GM19351 (cell line): ENCODE measurements at regions not wholly inside any gene's neighbourhood (a gene's known extent, or its start where the extent isn't known, plus 50 kb on each side); places are given as distances from the start of the nearest gene placed in this dataset.
"Not testable (repeated sequence)": the region's sequence is repeated elsewhere in the genome, so short reads cannot be mapped to it uniquely, and the experiment has no call there.

Source experiments
- ATAC-seq: cut with Tn5 transposase; IDR thresholded peaks from one replicate; pipeline ENCODE4 v1.9.1; 2021; ENCODE audit warnings: mild to moderate bottlenecking, moderate library complexity; ENCODE audit not compliant: unreplicated experiment

- ATAC-seq, result no peak
Measured at GRCh38 chr1:190949939-190950338, 472.3 kb upstream of the BRINP3 start.

- no peak for ATAC-seq
Measured at GRCh38 chr1:190957565-190957964, 479.9 kb upstream of the BRINP3 start.

- no peak for ATAC-seq
Measured at GRCh38 chr1:190963321-190963720, 485.7 kb upstream of the BRINP3 start.

- no peak for ATAC-seq
Measured at GRCh38 chr1:190975827-190976226, 498.2 kb upstream of the BRINP3 start.

GRCh38 chr1:191002768-191003167 is 525.1 kb upstream of the BRINP3 start:
- ATAC-seq, result no peak

- ATAC-seq, result no peak
Measured at GRCh38 chr1:191016765-191017164, 539.1 kb upstream of the BRINP3 start.

- ATAC-seq, result no peak
Measured at GRCh38 chr1:191022856-191023255, 545.2 kb upstream of the BRINP3 start.

- ATAC-seq, result no peak
Measured at GRCh38 chr1:191025896-191026642, 548.4 kb upstream of the BRINP3 start.

GRCh38 chr1:191026828-191027227 is 549.2 kb upstream of the BRINP3 start:
- no peak for ATAC-seq

- ATAC-seq, result no peak
Measured at GRCh38 chr1:191034132-191034531, 556.5 kb upstream of the BRINP3 start.

- no peak for ATAC-seq
Measured at GRCh38 chr1:191043066-191043465, 565.4 kb upstream of the BRINP3 start.

- no peak for ATAC-seq
Measured at GRCh38 chr1:191049781-191050180, 572.1 kb upstream of the BRINP3 start.

GRCh38 chr1:191052888-191053287 is 575.2 kb upstream of the BRINP3 start:
- no peak for ATAC-seq

- no peak for ATAC-seq
Measured at GRCh38 chr1:191065346-191065745, 587.7 kb upstream of the BRINP3 start.

GRCh38 chr1:191065771-191066170 is 588.1 kb upstream of the BRINP3 start:
- ATAC-seq, result no peak

- ATAC-seq, result no peak
Measured at GRCh38 chr1:191074881-191075280, 597.2 kb upstream of the BRINP3 start.

GRCh38 chr1:191083090-191083489 is 605.4 kb upstream of the BRINP3 start:
- not testable (repeated sequence) for ATAC-seq

GRCh38 chr1:191085121-191085520 is 607.5 kb upstream of the BRINP3 start:
- ATAC-seq, result no peak

GRCh38 chr1:191086910-191087309 is 609.2 kb upstream of the BRINP3 start:
- no peak for ATAC-seq

GRCh38 chr1:191096405-191096804 is 618.7 kb upstream of the BRINP3 start:
- ATAC-seq, result no peak

- ATAC-seq, result no peak
Measured at GRCh38 chr1:191099696-191100095, 622.0 kb upstream of the BRINP3 start.

GRCh38 chr1:191101960-191102359 is 624.3 kb upstream of the BRINP3 start:
- no peak for ATAC-seq

- no peak for ATAC-seq
Measured at GRCh38 chr1:191125950-191126349, 648.3 kb upstream of the BRINP3 start.
